Chondrocyte (in vitro differentiated cells): ENCODE measurements at regions not wholly inside any gene's neighbourhood (a gene's known extent, or its start where the extent isn't known, plus 50 kb on each side); places are given as distances from the start of the nearest gene placed in this dataset.

ENCODE experiments used
- DNase-seq: peaks from one replicate; pipeline ENCODE4 v3.0.0; 2021; ENCODE audit warnings: mixed read lengths, low spot score
- H3K27ac Mint-ChIP-seq: one replicate; pipeline ENCODE4 v1.8.0; 2021; ENCODE audit warnings: mild to moderate bottlenecking, moderate library complexity, mixed read lengths; ENCODE audit not compliant: unreplicated experiment
- H3K27me3 Mint-ChIP-seq: 2 replicates; pipeline ENCODE4 v1.8.0; 2021; ENCODE audit warnings: low read depth, mixed read lengths
- H3K36me3 Mint-ChIP-seq: 2 replicates; pipeline ENCODE4 v1.8.0; 2021; ENCODE audit warnings: low read depth, mixed read lengths
- H3K4me1 Mint-ChIP-seq: 2 replicates; pipeline ENCODE4 v1.8.0; 2021; ENCODE audit warnings: low read depth, mild to moderate bottlenecking, mixed read lengths
- H3K4me3 Mint-ChIP-seq: one replicate; pipeline ENCODE4 v1.8.0; 2021; ENCODE audit warnings: mild to moderate bottlenecking, moderate library complexity, mixed read lengths; ENCODE audit not compliant: unreplicated experiment
- H3K9me3 Mint-ChIP-seq: 2 replicates; pipeline ENCODE4 v1.8.0; 2021; ENCODE audit warnings: low read depth, mixed read lengths
- TF ChIP-seq, protein P1 (sequence below): fragments of 200-600 bp; sonication (generic); IDR thresholded peaks from 2 replicates; pipeline ENCODE4 v1.5.0; 2021; ENCODE audit warnings: antibody characterized with exemption, mild to moderate bottlenecking, moderate library complexity

DNA sequence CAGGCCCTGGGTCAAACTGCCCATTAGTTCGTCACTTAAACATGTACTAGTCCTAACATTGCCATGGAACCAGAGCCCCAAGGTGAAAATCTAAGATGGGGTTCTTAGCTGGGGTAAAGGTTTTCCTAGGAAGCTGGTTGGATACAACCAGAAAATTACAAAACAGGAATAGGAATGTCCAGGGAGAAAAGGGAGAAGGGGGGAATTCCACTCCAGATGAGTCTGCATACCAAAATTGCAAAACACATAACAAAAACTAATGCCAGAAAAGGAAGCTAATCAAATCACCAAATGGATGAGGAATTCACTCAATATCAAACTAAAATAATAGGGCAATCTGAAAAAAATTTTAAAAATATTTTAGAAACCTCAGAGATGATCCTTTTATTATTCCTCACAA lies 396.2 kb downstream of the EFNA5 start:
- Mint-ChIP-seq H3K27me3 (no peaks in the 10 kb centered on the region), H3K27ac (no peak overlapping the region), H3K4me1 (peaks cover 13% of the 10 kb centered on the region), H3K4me3 (no peak overlapping the region), H3K9me3 (no peaks in the 10 kb centered on the region), H3K36me3 (no peaks in the 10 kb centered on the region)
- no peak for DNase-seq
- TF ChIP-seq, protein P1, sequence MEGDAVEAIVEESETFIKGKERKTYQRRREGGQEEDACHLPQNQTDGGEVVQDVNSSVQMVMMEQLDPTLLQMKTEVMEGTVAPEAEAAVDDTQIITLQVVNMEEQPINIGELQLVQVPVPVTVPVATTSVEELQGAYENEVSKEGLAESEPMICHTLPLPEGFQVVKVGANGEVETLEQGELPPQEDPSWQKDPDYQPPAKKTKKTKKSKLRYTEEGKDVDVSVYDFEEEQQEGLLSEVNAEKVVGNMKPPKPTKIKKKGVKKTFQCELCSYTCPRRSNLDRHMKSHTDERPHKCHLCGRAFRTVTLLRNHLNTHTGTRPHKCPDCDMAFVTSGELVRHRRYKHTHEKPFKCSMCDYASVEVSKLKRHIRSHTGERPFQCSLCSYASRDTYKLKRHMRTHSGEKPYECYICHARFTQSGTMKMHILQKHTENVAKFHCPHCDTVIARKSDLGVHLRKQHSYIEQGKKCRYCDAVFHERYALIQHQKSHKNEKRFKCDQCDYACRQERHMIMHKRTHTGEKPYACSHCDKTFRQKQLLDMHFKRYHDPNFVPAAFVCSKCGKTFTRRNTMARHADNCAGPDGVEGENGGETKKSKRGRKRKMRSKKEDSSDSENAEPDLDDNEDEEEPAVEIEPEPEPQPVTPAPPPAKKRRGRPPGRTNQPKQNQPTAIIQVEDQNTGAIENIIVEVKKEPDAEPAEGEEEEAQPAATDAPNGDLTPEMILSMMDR = no peak

DNA sequence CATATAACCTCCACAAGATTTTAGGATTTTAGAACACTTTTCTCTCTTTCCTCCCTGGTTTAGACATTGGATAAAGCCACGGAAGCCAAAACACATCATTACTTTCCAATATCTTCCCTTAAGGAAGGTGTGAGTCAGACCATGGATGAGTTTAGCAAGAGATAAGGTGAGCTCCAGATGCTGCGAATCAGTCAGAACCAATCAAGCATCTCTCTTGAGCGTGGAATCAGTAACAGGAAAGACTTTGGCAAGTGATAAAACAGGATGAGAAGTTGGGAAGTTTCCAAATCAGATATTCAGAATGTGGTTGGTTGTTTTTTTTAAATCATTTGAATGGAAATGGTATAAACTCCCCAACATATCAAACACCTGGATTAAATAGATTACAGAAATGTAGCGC lies 397.8 kb downstream of the EFNA5 start:
- Mint-ChIP-seq H3K27ac (no peak overlapping the region), H3K9me3 (no peaks in the 10 kb centered on the region), H3K27me3 (no peaks in the 10 kb centered on the region), H3K4me1 (peaks cover 13% of the 10 kb centered on the region), H3K4me3 (no peak overlapping the region), H3K36me3 (no peaks in the 10 kb centered on the region)
- no peak for DNase-seq
- TF ChIP-seq, protein P1 = no peak

DNA sequence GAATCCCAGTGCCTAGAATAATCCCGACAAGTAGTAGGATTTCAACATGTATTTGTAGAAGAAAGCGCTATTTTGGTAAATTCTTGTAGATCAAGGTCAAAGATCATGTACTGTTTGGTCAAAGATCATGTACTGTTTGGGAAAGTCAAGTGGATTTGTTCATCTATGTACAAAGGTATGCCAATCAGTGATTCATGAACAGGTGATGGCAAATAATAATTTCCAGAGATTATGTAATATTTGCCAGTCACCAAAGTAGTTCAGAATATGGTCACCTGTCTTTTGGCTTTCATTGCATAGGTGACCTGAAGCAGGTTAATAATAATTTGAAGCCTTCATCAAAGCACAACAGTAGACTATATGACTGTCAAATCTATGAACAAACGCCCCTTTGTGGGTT lies 398.2 kb downstream of the EFNA5 start:
- H3K9me3 Mint-ChIP-seq = no peaks in the 10 kb centered on the region
- DNase-seq = no peak
- H3K4me1 Mint-ChIP-seq = peaks cover 13% of the 10 kb centered on the region
- H3K27ac Mint-ChIP-seq = no peak overlapping the region
- no peaks in the 10 kb centered on the region for H3K27me3 Mint-ChIP-seq
- TF ChIP-seq, protein P1 = no peak
- H3K36me3 Mint-ChIP-seq = no peaks in the 10 kb centered on the region
- H3K4me3 Mint-ChIP-seq = no peak overlapping the region

DNA sequence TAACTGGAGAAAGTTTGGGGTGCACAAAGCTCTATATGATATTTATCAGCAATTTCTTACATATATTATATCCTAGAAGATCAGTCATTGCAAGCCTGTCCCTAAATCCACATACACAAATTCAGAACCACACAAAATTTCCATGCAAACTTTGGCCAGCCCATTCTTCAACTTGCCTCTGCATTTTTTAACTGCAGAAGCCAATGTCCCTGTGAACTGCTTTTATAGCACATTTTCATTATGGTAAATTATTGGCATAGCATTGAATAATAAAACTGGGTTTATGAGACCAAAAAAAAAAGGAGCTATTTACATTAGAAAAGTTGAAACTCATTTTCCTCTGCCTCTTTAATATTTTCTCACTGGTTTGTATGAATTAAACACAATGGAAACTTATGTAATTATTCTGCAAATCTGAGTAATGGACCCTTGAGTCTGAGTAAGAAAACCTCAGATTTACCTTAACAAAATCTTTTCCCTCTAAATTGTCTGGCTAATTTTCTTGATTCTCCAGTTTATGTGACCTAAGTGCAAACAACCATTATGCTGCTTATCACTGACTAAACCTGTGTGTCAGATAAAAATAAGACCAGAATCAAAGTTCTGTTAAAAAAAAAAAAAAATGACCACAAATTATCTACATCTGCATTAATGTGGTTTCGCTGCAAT lies 398.9 kb downstream of the EFNA5 start:
- TF ChIP-seq, protein P1 = no peak
- Mint-ChIP-seq H3K4me1 (peaks cover 13% of the 10 kb centered on the region), H3K27me3 (no peaks in the 10 kb centered on the region), H3K9me3 (no peaks in the 10 kb centered on the region), H3K4me3 (no peak overlapping the region), H3K27ac (no peak overlapping the region), H3K36me3 (no peaks in the 10 kb centered on the region)
- no peak for DNase-seq

DNA sequence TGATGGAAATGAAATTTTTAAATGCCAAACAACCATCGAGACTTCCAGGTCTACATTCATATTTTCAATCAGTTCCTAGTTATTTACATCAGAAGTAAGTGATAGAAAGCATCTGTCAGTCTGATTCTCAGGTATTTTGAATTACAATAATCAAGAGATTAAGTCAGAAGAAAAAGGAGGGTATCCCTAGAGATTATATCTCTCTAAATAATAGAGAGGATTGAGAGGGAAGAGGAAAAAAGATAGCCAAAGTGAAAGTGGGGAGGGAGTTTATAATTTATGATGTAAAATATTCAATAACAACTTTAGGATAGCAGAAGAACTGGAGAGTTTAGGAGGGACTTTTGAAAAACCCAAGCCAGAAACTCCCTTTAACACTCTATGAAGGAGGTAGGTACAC lies 400.2 kb downstream of the EFNA5 start:
- Mint-ChIP-seq H3K4me3 (no peak overlapping the region), H3K9me3 (no peaks in the 10 kb centered on the region), H3K36me3 (no peaks in the 10 kb centered on the region), H3K27ac (no peak overlapping the region), H3K4me1 (peaks cover 10% of the 10 kb centered on the region), H3K27me3 (no peaks in the 10 kb centered on the region)
- DNase-seq = no peak
- TF ChIP-seq, protein P1 = no peak
